IMR-90 (cell line): ENCODE measurements at regions not wholly inside any gene's neighbourhood (a gene's known extent, or its start where the extent isn't known, plus 50 kb on each side); places are given as distances from the start of the nearest gene placed in this dataset.

Experiments
- ATAC-seq: fragments of 200-7000 bp; cut with Tn5 transposase; 2 replicates; pipeline ENCODE4 v1.9.1; 2020; ENCODE audit warnings: low read depth, mild to moderate bottlenecking, moderate library complexity
- BruUV-seq: library from RNA; stranded (reverse); fragments of 400-500 nt; replicated peaks from 2 replicates; lab custom pipeline; 2021; lab: Mats Ljungman, UMichigan
- CTCF ChIA-PET: fragments of 300-600 bp; formaldehyde crosslinking; extraction: SDS; loops from one replicate; lab custom pipeline; 2021; ENCODE audit warnings: antibody characterized with exemption; lab: Yijun Ruan, JAX
- POLR2A ChIA-PET: fragments of 300-600 bp; sonication (Branson Sonifier 250); formaldehyde crosslinking; loops from one replicate; lab custom pipeline; 2022; ENCODE audit warnings: antibody characterized with exemption; ENCODE audit not compliant: unreplicated experiment; lab: Charles Lee
- DNase-seq: peaks from one replicate; pipeline ENCODE4 v3.0.0; 2013
- H2AFZ ChIP-seq: replicated peaks from 2 replicates; pipeline ENCODE3; 2013; ENCODE audit warnings: low read length, mild to moderate bottlenecking; ENCODE audit not compliant: poor library complexity
- H2AK5ac ChIP-seq: 2 replicates; pipeline ENCODE4 v1.6.1; 2013; ENCODE audit warnings: low read depth, low read length, inconsistent platforms
- H2AK9ac ChIP-seq: replicated peaks from 2 replicates; pipeline ENCODE3; 2013; ENCODE audit warnings: mild to moderate bottlenecking, low read depth, low read length, moderate library complexity; ENCODE audit not compliant: poor library complexity
- H2BK120ac ChIP-seq: 2 replicates; pipeline ENCODE4 v1.6.1; 2013; ENCODE audit warnings: low read depth, low read length, inconsistent platforms
- H2BK15ac ChIP-seq: 3 replicates; pipeline ENCODE4 v1.6.1; 2013; ENCODE audit warnings: low read depth, low read length, inconsistent platforms
- H2BK20ac ChIP-seq: 2 replicates; pipeline ENCODE4 v1.6.1; 2013; ENCODE audit warnings: low read depth, mild to moderate bottlenecking, inconsistent platforms, low read length, moderate library complexity
- H2BK5ac ChIP-seq: 2 replicates; pipeline ENCODE4 v1.6.1; 2013; ENCODE audit warnings: mild to moderate bottlenecking, low read depth, low read length, inconsistent platforms; ENCODE audit not compliant: poor library complexity, severe bottlenecking
- H3K14ac ChIP-seq: replicated peaks from 2 replicates; pipeline ENCODE4 v1.6.1; 2013; ENCODE audit warnings: low read depth, low read length, inconsistent platforms
- H3K18ac ChIP-seq: 2 replicates; pipeline ENCODE4 v1.6.1; 2013; ENCODE audit warnings: low read depth, low read length, control low read depth
- H3K23ac ChIP-seq: 2 replicates; pipeline ENCODE4 v1.6.1; 2013; ENCODE audit warnings: low read depth, low read length, inconsistent platforms
- H3K27ac ChIP-seq: 2 replicates; pipeline ENCODE4 v1.5.1; 2013; ENCODE audit warnings: mild to moderate bottlenecking, control low read depth, low read length; ENCODE audit not compliant: insufficient read depth
- H3K27me3 ChIP-seq: 2 replicates; pipeline ENCODE4 v1.6.1; 2013; ENCODE audit warnings: low read length; ENCODE audit not compliant: control insufficient read depth, insufficient read depth
- H3K36me3 ChIP-seq: 2 replicates; pipeline ENCODE4 v1.6.1; 2013; ENCODE audit warnings: low read length, mixed read lengths; ENCODE audit not compliant: control insufficient read depth, insufficient read depth
- H3K4ac ChIP-seq: 2 replicates; pipeline ENCODE4 v1.6.1; 2013; ENCODE audit warnings: low read depth, low read length, inconsistent platforms
- H3K4me1 ChIP-seq: 2 replicates; pipeline ENCODE4 v1.6.1; 2013; ENCODE audit warnings: low read length, mixed read lengths; ENCODE audit not compliant: control insufficient read depth, insufficient read depth
- H3K4me2 ChIP-seq: 2 replicates; pipeline ENCODE4 v1.6.1; 2013; ENCODE audit warnings: low read depth, mild to moderate bottlenecking, control low read depth, low read length, moderate library complexity
- H3K4me3 ChIP-seq: 2 replicates; pipeline ENCODE4 v1.5.1; 2013; ENCODE audit warnings: low read depth, mild to moderate bottlenecking, control low read depth, low read length, moderate library complexity; ENCODE audit not compliant: insufficient read depth
- H3K56ac ChIP-seq: 2 replicates; pipeline ENCODE4 v1.6.1; 2013; ENCODE audit warnings: low read length, inconsistent platforms; ENCODE audit not compliant: insufficient read depth; ENCODE audit errors: extremely low read depth
- H3K79me1 ChIP-seq, 2 experiments: 2 replicates each; pipeline ENCODE4 v1.6.1; 2013; ENCODE audit warnings: low read length in 2 of 2, inconsistent platforms in 1 of 2, low read depth in 1 of 2
- H3K9ac ChIP-seq: 2 replicates; pipeline ENCODE4 v1.6.1; 2013; ENCODE audit warnings: low read depth, low read length, control low read depth
- H3K9me1 ChIP-seq: 2 replicates; pipeline ENCODE4 v1.6.1; 2013; ENCODE audit warnings: low read length, inconsistent platforms; ENCODE audit not compliant: insufficient read depth
- H3K9me3 ChIP-seq: 2 replicates; pipeline ENCODE4 v1.6.1; 2013; ENCODE audit warnings: low read length; ENCODE audit not compliant: control insufficient read depth, insufficient read depth
- H4K20me1 ChIP-seq: 2 replicates; pipeline ENCODE4 v1.6.1; 2013; ENCODE audit warnings: low read length, inconsistent platforms; ENCODE audit not compliant: insufficient read depth
- H4K5ac ChIP-seq: 2 replicates; pipeline ENCODE4 v1.6.1; 2013; ENCODE audit warnings: mild to moderate bottlenecking, low read depth, low read length, control low read depth
- H4K8ac ChIP-seq, 2 experiments: 2 replicates each; pipeline ENCODE4 v1.6.1; 2013; ENCODE audit warnings: low read depth in 2 of 2, low read length in 2 of 2, control low read depth in 1 of 2, inconsistent platforms in 1 of 2
- H4K91ac ChIP-seq: 2 replicates; pipeline ENCODE4 v1.6.1; 2013; ENCODE audit warnings: low read depth, low read length, inconsistent platforms; ENCODE audit not compliant: insufficient read depth
- BHLHE40 ChIP-seq: fragments of 150-350 bp; IDR thresholded peaks from 2 replicates; pipeline ENCODE4 v1.6.1; 2016; ENCODE audit warnings: mild to moderate bottlenecking, low read depth, low read length
- CEBPB ChIP-seq: IDR thresholded peaks from 2 replicates; pipeline ENCODE4 v1.6.1; 2012; ENCODE audit warnings: low read depth, low read length, improper control_type of control experiment
- CHD1 ChIP-seq: IDR thresholded peaks from 2 replicates; pipeline ENCODE4 v1.6.1; 2012; ENCODE audit warnings: low read depth, low read length, improper control_type of control experiment
- MAFK ChIP-seq: IDR thresholded peaks from 2 replicates; pipeline ENCODE4 v1.6.1; 2012; ENCODE audit warnings: low read depth, low read length, improper control_type of control experiment
- MAZ ChIP-seq: IDR thresholded peaks from 2 replicates; pipeline ENCODE4 v1.6.1; 2012; ENCODE audit warnings: low read depth, mild to moderate bottlenecking, low read length, improper control_type of control experiment, moderate library complexity, borderline replicate concordance
- MXI1 ChIP-seq: IDR thresholded peaks from 2 replicates; pipeline ENCODE4 v1.6.1; 2012; ENCODE audit warnings: low read depth, mild to moderate bottlenecking, low read length, moderate library complexity, borderline replicate concordance
- POLR2A ChIP-seq: IDR thresholded peaks from 2 replicates; pipeline ENCODE4 v1.6.1; 2012; ENCODE audit warnings: mild to moderate bottlenecking, low read depth, low read length
- RCOR1 ChIP-seq: IDR thresholded peaks from 2 replicates; pipeline ENCODE4 v1.6.1; 2012; ENCODE audit warnings: mild to moderate bottlenecking, low read length, improper control_type of control experiment; ENCODE audit not compliant: insufficient replicate concordance
- RFX5 ChIP-seq: IDR thresholded peaks from 2 replicates; pipeline ENCODE4 v1.8.0; 2012; ENCODE audit warnings: low read depth, mild to moderate bottlenecking, low read length, moderate library complexity
- WGBS, 2 experiments: methylation state at CpG; one replicate each; pipeline versions ENCODE4 v1.1.5 to v1.1.7; 2013; ENCODE audit warnings: missing lambda C conversion rate in 2 of 2; ENCODE audit not compliant: insufficient read length in 1 of 2; ENCODE audit errors: extremely low coverage in 2 of 2; 5-methylcytosine and 5-hydroxymethylcytosine counted together
- dilution Hi-C: fragments of 300-500 bp; cut with HindIII; formaldehyde crosslinking; loops from one replicate; pipeline ENCODE4 v1.14.3; 2018; ENCODE audit warnings: low sequenced_read_pairs; ENCODE audit not compliant: unreplicated experiment
- in situ Hi-C: fragments of 300-500 bp; cut with MboI; formaldehyde crosslinking; loops from 3 replicates; pipeline ENCODE4 v1.14.3; 2019; ENCODE audit warnings: low sequenced_read_pairs, inconsistent platforms, mixed read lengths
- intact Hi-C: fragments of 100-400 bp; cut with micrococcal nuclease; formaldehyde crosslinking; loops from 2 replicates; pipeline ENCODE4 v1.10.0; 2022
- TF ChIP-seq, protein P1 (sequence below): conservative IDR thresholded peaks from 2 replicates; pipeline ENCODE4 v1.5.1; 2012; ENCODE audit warnings: mild to moderate bottlenecking, low read depth, low read length, improper control_type of control experiment

DNA sequence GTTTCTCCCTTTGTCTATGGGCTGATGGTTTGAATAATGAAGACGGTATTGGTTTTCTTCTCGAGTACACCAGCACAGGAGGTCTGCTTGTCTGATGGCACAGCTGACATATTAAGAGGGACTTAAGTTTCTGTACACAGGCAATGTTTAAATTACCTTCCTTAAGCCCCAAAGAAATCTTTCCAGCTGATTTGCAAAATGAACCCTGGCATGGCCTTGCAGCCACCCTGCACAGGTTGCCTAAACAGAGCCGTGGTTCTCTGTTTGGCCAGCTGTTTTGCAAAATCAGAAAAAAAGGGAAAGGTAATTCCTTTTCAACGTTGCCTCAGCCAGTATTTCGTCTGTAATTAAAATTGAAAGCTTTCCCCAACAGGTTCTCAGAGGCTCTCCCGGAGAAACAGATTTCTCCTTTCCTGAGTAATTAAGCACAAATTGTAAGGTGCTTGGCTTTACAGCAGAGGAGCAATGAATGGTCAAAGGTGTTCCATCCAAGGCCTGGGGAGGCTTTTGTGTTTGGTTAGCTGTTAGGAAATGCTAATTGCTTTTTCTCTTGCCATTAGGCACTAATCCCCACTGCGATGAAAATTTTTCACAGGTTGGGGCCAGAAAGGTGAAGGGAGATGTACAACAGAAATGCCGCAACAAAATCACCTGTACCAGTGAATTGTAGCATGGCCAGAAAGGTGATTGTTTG lies 138.9 kb downstream of the RASEF start:
- H4K8ac ChIP-seq = no peak overlapping the region
- BruUV-seq = no TSS peak
- H3K4me2 ChIP-seq = no peak overlapping the region
- no peak overlapping the region for H3K4ac ChIP-seq
- ATAC-seq (no peak), DNase-seq (no peak)
- intact Hi-C loops (no loop called here), dilution Hi-C loops (no loop called here), in situ Hi-C loops (no loop called here)
- no peak overlapping the region for H2AFZ ChIP-seq
- H3K27ac ChIP-seq = no peak overlapping the region
- H2AK5ac ChIP-seq = no peak overlapping the region
- no peak overlapping the region for H3K14ac ChIP-seq
- H3K27me3 ChIP-seq = no peaks in the 10 kb centered on the region; the same call in 1 of the 2 replicates
- H3K79me1 ChIP-seq = no peaks in the 10 kb centered on the region
- H2BK20ac ChIP-seq = no peak overlapping the region
- H2BK5ac ChIP-seq = no peak overlapping the region
- no peak overlapping the region for H3K23ac ChIP-seq
- no peak overlapping the region for H2BK15ac ChIP-seq
- H3K9ac ChIP-seq = no peak overlapping the region
- no peaks in the 10 kb centered on the region for H4K20me1 ChIP-seq
- H4K5ac ChIP-seq = no peak overlapping the region
- no CpG with 5 or more reads among the region's 8 CpGs for WGBS, 2 experiments
- H4K91ac ChIP-seq = no peak overlapping the region
- H3K9me1 ChIP-seq = no peaks in the 10 kb centered on the region
- H2AK9ac ChIP-seq = no peak overlapping the region
- no peak overlapping the region for H2BK120ac ChIP-seq
- H3K18ac ChIP-seq = no peak overlapping the region
- TF ChIP-seq MAZ (no peak), RFX5 (no peak), POLR2A (no peak), MAFK (no peak), CHD1 (no peak), CEBPB (no peak), RCOR1 (no peak), MXI1 (no peak), BHLHE40 (no peak)
- TF ChIP-seq, protein P1, sequence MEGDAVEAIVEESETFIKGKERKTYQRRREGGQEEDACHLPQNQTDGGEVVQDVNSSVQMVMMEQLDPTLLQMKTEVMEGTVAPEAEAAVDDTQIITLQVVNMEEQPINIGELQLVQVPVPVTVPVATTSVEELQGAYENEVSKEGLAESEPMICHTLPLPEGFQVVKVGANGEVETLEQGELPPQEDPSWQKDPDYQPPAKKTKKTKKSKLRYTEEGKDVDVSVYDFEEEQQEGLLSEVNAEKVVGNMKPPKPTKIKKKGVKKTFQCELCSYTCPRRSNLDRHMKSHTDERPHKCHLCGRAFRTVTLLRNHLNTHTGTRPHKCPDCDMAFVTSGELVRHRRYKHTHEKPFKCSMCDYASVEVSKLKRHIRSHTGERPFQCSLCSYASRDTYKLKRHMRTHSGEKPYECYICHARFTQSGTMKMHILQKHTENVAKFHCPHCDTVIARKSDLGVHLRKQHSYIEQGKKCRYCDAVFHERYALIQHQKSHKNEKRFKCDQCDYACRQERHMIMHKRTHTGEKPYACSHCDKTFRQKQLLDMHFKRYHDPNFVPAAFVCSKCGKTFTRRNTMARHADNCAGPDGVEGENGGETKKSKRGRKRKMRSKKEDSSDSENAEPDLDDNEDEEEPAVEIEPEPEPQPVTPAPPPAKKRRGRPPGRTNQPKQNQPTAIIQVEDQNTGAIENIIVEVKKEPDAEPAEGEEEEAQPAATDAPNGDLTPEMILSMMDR = no peak
- CTCF ChIA-PET = no interaction called here
- no peaks in the 10 kb centered on the region for H3K4me1 ChIP-seq
- POLR2A ChIA-PET = no interaction called here
- no peak overlapping the region for H3K4me3 ChIP-seq
- H3K56ac ChIP-seq = no peak overlapping the region
- H3K36me3 ChIP-seq = no peaks in the 10 kb centered on the region
- no peaks in the 10 kb centered on the region for H3K9me3 ChIP-seq
